Activated naive CD4-positive, alpha-beta T cell treated with anti-CD3 and anti-CD28 coated beads, Interleukin-2, amount 50 U/mL, for 72 hours (primary cell): ENCODE measurements at regions not wholly inside any gene's neighbourhood (a gene's known extent, or its start where the extent isn't known, plus 50 kb on each side); places are given as distances from the start of the nearest gene placed in this dataset.

ENCODE experiments used
- ATAC-seq, 2 donors: fragments of 150-1000 bp; cut with Tn5 transposase; 2 replicates each; pipeline ENCODE4 v1.10.0; 2021; ENCODE audit warnings: mild to moderate bottlenecking in 2 of 2, moderate library complexity in 2 of 2
- DNase-seq, 2 donors: peaks; one replicate each; pipeline ENCODE4 v3.0.0; 2021 to 2022; ENCODE audit warnings: low spot score in 2 of 2
- H3K27ac Mint-ChIP-seq, 2 donors: one replicate each; pipeline ENCODE4 v1.8.0; 2022; ENCODE audit warnings: mild to moderate bottlenecking in 2 of 2, mixed read lengths in 2 of 2
- H3K36me3 Mint-ChIP-seq, 2 donors: one replicate each; pipeline ENCODE4 v1.8.0; 2022; ENCODE audit warnings: mixed read lengths in 2 of 2
- H3K9me3 Mint-ChIP-seq, 2 donors: one replicate each; pipeline ENCODE4 v1.8.0; 2022; ENCODE audit warnings: mixed read lengths in 2 of 2

DNA sequence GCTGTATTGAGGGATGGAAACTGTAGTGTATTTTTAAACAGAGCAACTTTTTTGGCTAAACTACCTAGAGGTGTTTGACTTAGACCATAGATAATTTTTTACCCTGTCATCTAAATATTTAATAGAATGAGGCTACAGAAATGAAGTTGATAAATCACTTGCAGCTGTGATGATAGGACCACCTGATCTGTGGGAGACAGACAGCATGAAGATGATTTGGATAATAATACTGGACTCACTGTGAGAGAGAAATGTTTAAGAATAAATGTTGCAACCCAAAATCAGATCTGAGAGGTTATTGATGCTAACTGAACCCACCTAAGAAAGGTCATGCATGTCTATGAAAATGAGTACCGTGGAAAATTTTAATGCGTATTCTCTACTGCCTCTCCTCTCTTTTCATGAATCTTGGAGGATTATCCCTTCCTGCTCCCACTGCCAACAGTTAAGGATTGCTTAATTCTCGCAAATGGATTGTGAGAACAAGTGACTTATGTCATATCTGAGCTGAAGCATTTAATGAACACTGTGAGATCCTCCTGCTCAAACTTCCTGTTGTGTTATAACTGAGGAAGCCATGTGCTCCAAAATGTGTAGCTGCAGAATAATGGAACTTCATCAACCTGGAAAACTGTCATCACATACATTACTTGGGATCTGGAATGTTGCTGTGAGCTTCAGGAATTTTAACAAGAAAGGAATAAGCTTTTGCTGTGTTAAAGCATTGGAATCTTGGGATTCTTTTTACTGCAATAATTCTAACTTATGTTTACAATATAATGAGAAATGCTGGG, 617.9 kb upstream of the CDH18 start:
- no peak for DNase-seq
- peaks cover 0 to 5% of the 10 kb centered on the region in 2 donors for H3K36me3 Mint-ChIP-seq
- ATAC-seq: no peak
- H3K27ac Mint-ChIP-seq: no peak overlapping the region
- H3K9me3 Mint-ChIP-seq: peaks cover 16 to 24% of the 10 kb centered on the region in 2 donors

DNA sequence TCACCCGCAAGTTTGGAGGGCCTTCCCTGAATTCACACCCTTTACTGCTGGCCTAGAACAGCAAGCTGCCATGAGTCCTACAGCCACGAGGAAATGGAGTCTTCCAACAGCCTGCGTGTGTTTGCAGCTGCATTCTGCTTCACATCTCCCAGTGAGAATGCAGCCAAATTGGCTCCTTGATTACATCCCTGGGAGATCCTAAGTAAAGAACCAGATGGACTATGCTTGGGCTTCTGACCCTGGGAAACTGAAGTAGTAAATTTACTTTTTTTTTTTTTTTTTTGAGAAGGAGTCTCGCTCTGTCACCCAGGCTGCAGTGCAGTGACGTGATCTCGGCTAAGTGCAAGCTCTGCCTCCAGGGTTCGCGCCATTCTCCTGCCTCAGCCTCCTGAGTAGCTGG, 617.0 kb upstream of the CDH18 start:
- DNase-seq: no peak
- Mint-ChIP-seq H3K9me3 (peaks cover 16 to 22% of the 10 kb centered on the region in 2 donors), H3K27ac (no peak overlapping the region), H3K36me3 (peaks cover 0 to 5% of the 10 kb centered on the region in 2 donors)
- ATAC-seq: no peak

DNA sequence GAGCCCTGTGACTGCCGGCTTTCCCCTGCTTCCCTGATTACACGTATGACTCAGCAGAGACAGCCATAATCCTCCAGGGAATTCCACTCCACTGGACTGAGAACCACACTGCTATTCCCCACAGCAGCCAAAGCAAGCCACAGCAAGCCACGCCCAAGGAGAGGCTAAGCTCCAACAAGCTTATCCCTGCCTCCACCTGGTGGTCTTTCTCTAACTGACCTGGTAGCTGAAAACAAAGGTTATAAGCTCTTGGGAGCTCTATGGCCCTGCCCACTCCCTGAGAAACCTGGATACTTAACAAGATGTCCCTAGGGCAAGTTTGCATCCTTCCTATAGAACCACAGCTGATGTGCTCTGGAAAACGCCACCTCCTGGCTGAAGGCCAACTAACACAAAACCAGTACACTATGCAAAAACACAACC, 613.7 kb upstream of the CDH18 start:
- Mint-ChIP-seq H3K9me3 (peaks cover 22 to 24% of the 10 kb centered on the region in 2 donors), H3K36me3 (peaks cover 0 to 15% of the 10 kb centered on the region in 2 donors), H3K27ac (no peak overlapping the region)
- ATAC-seq (no peak), DNase-seq (no peak)

DNA sequence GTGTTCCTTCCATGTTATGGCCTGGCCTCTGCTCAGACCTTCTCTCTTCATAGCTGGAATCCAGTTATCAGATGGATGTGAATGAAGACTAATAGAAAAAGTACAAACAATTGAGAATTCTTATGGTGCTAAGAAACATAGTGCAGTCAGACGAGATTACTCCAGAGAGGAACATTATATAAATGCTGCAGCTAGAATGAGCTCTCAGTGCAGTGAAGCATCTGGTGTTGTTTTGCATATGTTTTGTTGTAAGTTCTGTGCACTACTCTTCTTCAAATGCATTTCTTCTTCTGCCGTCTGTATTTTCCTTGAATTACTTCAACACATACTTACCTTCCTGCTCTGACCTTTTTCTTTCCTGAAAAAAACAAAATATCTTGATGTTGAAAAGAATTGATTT, 602.4 kb upstream of the CDH18 start:
- Mint-ChIP-seq H3K27ac (no peak overlapping the region), H3K36me3 (no peaks in the 10 kb centered on the region), H3K9me3 (peaks cover 10 to 13% of the 10 kb centered on the region in 2 donors)
- DNase-seq (no peak), ATAC-seq (no peak)

GRCh38 chr5:20575571-20575970, 587.6 kb upstream of the CDH18 start:
- ATAC-seq: no peak
- no peak overlapping the region for H3K27ac Mint-ChIP-seq
- DNase-seq: no peak
- H3K36me3 Mint-ChIP-seq: peaks cover 0 to 5% of the 10 kb centered on the region in 2 donors
- peaks cover 19 to 23% of the 10 kb centered on the region in 2 donors for H3K9me3 Mint-ChIP-seq

DNA sequence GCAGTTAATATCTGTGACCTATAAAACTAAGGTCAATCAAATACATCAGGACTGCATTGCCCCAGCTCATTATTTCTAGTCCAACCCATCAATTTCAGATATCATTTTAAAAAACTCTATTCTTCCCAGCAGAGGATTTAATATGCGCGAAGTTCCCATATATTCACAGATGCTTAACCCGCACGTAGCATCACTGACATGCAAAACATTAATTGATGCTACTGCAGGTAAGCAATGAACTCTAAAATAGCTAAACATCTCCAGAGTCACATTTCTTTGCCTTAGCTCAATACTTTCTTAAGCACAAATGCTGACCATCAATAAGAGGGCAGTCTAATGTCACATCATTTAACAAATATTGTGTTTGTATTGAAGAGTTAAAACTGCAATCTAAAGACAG, 586.6 kb upstream of the CDH18 start:
- no peak overlapping the region for H3K27ac Mint-ChIP-seq
- ATAC-seq (no peak), DNase-seq (no peak)
- H3K9me3 Mint-ChIP-seq: peaks cover 16 to 20% of the 10 kb centered on the region in 2 donors
- peaks cover 0 to 5% of the 10 kb centered on the region in 2 donors for H3K36me3 Mint-ChIP-seq

- ATAC-seq: no peak
- Mint-ChIP-seq H3K27ac (no peak overlapping the region), H3K36me3 (no peaks in the 10 kb centered on the region), H3K9me3 (peaks cover 11 to 13% of the 10 kb centered on the region in 2 donors)
- DNase-seq: no peak
These were observed 584.6 kb upstream of the CDH18 start for GRCh38 chr5:20572614-20573013.

- DNase-seq (no peak), ATAC-seq (no peak)
- H3K36me3 Mint-ChIP-seq: no peaks in the 10 kb centered on the region
- H3K9me3 Mint-ChIP-seq: peaks cover 0 to 12% of the 10 kb centered on the region in 2 donors
- no peak overlapping the region for H3K27ac Mint-ChIP-seq
These were observed 582.5 kb upstream of the CDH18 start for GRCh38 chr5:20570486-20570885.

- DNase-seq (no peak), ATAC-seq (no peak)
- Mint-ChIP-seq H3K36me3 (no peaks in the 10 kb centered on the region), H3K9me3 (peaks cover 11 to 12% of the 10 kb centered on the region in 2 donors), H3K27ac (no peak overlapping the region)
These were observed 574.5 kb upstream of the CDH18 start for GRCh38 chr5:20562544-20562943.

GRCh38 chr5:20559845-20560244, 571.8 kb upstream of the CDH18 start:
- H3K9me3 Mint-ChIP-seq: peaks cover 15 to 22% of the 10 kb centered on the region in 2 donors
- no peak for ATAC-seq

GRCh38 chr5:20556115-20556763, 568.2 kb upstream of the CDH18 start:
- Mint-ChIP-seq H3K9me3 (peaks cover 22 to 28% of the 10 kb centered on the region in 2 donors), H3K27ac (no peak overlapping the region), H3K36me3 (peaks cover 0 to 6% of the 10 kb centered on the region in 2 donors)
- ATAC-seq: no peak
- no peak for DNase-seq

More at GRCh38 chr5:20559845-20560244, 571.8 kb upstream of the CDH18 start:
- Mint-ChIP-seq H3K27ac (no peak overlapping the region), H3K36me3 (peaks cover 0 to 6% of the 10 kb centered on the region in 2 donors)
- DNase-seq: no peak

- ATAC-seq (no peak), DNase-seq (no peak)
- Mint-ChIP-seq H3K36me3 (peaks cover 0 to 6% of the 10 kb centered on the region in 2 donors), H3K27ac (no peak overlapping the region), H3K9me3 (peaks cover 16 to 28% of the 10 kb centered on the region in 2 donors)
These were observed 567.0 kb upstream of the CDH18 start for GRCh38 chr5:20555034-20555433.

DNA sequence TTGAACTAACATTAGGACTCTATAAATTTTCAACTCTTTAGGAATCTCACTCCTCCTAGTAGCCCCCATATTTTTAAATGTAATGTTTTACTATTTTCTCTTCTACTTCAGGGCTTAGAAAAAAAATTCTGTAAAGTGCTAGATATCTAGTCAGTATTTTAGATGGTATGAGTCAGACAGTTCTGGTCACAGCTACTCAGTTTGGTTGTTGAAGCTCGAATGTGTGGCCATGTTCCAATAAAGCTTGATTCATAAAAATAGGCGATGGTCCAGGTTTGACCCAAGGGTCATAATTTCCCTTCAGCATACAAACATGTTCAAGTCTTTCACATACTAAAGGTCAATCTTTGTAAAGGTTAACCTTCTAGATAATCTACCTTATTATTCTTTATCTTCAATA, 566.0 kb upstream of the CDH18 start:
- DNase-seq: no peak
- ATAC-seq: no peak
- no peak overlapping the region for H3K27ac Mint-ChIP-seq
- peaks cover 0 to 6% of the 10 kb centered on the region in 2 donors for H3K36me3 Mint-ChIP-seq
- H3K9me3 Mint-ChIP-seq: peaks cover 16 to 33% of the 10 kb centered on the region in 2 donors

DNA sequence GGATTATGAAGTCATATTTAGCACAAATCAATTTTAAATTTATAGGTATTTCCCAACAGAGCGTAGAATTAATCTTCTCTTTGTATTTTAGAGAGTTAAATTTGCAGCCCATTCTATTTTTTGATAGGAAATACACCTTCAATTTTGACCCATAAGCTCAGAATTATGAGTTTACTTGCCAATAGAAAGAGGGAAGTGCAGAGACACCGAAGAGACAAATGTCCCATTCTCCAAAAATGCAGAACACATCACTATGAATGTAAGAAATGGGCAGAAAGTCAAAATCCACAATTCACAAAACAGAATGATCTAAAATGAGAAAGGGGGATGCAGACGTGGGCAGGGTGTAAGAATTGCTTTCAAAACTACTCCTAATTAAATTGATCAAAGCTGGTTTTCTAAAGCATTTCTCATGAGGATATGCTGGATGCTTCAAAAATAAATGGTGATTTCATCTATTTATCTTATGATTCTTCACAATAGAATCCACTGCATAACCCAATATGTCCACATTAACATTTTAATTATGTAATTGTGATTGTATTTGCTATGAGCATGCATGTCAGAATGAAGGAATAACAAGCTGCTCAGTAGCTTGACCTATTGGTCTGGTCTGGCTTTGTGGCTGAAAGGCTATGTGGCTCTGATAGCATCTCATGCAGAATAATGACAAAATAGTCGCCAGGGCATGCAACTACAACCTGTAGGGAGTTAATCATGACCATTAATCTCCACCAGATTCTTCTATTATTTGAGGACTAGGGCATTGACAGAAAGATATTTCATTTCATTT, 550.1 kb upstream of the CDH18 start:
- H3K27ac Mint-ChIP-seq: no peak overlapping the region
- H3K9me3 Mint-ChIP-seq: peaks cover 0 to 5% of the 10 kb centered on the region in 2 donors
- H3K36me3 Mint-ChIP-seq: no peaks in the 10 kb centered on the region
- no peak for ATAC-seq
- no peak for DNase-seq

DNA sequence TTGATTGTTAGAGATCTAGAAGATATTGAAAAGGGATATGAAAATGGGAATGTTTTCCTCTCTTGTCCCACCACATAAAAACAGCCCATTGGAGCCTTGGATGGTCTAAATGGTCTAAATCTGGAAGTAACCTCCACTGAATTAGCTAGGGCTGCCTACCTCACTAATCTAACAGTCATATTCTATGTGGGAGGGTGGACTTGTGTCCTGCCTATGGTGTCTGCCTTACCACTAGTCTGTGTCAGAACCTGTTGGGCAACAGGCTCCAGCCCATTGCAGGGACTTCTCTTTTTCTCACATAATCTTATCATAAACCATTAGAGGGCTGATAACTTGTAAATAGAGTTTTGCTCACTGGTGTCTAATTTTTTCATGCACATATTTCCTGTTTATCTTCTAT, 548.8 kb upstream of the CDH18 start:
- no peak overlapping the region for H3K27ac Mint-ChIP-seq
- no peak for ATAC-seq
- H3K36me3 Mint-ChIP-seq: no peaks in the 10 kb centered on the region
- DNase-seq: no peak
- peaks cover 0 to 12% of the 10 kb centered on the region in 2 donors for H3K9me3 Mint-ChIP-seq

DNA sequence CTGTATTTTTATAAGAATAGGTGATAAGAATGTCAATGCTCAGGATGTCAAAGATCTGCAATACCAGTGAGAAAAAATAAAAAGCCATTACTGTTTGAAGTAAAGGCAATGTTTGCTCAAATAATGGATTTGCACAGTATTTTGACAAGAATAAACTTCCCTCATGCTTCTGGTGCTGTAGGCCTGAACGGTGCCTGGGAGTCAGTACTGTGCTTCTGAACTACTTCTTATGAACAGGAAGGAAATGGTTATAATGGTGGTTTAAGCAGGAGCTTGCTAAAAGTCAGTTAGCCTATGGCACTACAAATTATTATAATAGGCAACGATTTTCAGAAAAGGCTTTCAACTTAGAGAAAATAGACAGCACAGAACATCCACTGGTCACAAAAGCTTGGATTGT, 548.3 kb upstream of the CDH18 start:
- DNase-seq (no peak), ATAC-seq (no peak)
- Mint-ChIP-seq H3K27ac (no peak overlapping the region), H3K36me3 (no peaks in the 10 kb centered on the region), H3K9me3 (peaks cover 3 to 14% of the 10 kb centered on the region in 2 donors)

- H3K9me3 Mint-ChIP-seq: peaks cover 28 to 39% of the 10 kb centered on the region in 2 donors
- ATAC-seq (no peak), DNase-seq (no peak)
- H3K27ac Mint-ChIP-seq: no peak overlapping the region
- H3K36me3 Mint-ChIP-seq: peaks cover 0 to 9% of the 10 kb centered on the region in 2 donors
These were observed 540.5 kb upstream of the CDH18 start for GRCh38 chr5:20528471-20528870.
